ENCODE measurements at regions not wholly inside any gene's neighbourhood (a gene's known extent, or its start where the extent isn't known, plus 50 kb on each side); places are given as distances from the start of the nearest gene placed in this dataset.

DNA sequence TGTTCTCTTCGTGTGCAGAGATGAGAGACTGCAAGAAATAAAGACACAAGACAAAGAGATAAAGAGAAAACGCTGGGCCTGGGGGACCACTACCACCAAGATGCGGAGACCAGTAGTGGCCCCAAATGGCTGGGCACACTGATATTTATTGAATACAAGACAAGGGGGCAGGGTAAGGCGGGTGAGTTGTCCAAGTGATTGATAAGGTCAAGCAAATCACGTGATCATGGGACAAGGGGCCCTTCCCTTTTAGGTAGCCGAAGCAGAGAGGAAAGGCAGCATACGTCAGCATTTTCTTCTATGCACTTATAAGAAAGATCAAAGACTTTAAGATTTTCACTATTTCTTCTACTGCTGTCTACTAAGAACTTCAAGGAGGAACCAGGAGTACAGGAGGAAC is 762.1 kb downstream of the TNS3 start:
- Histone ChIP-seq H3K27ac (ENCODE audit: low read depth, low read length, poor library complexity, severe bottlenecking) (no peak overlapping the region), H3K4me2 (ENCODE audit: low read length) (no peak overlapping the region), H3K4me1 (ENCODE audit: insufficient read depth, low read length, poor library complexity, severe bottlenecking) (no peaks in the 10 kb centered on the region), H2AFZ (ENCODE audit: low read length) (no peak overlapping the region), H3K36me3 (ENCODE audit: insufficient read depth, low read length) (no peaks in the 10 kb centered on the region), H3K9me2 (ENCODE audit: insufficient read depth, low read length) (no peaks in the 10 kb centered on the region), H3K79me2 (ENCODE audit: insufficient read depth, low read depth, low read length) (no peaks in the 10 kb centered on the region), H4K20me1 (ENCODE audit: insufficient read depth, low read length) (no peaks in the 10 kb centered on the region), H3K9me3 (ENCODE audit: low read length) (no peaks in the 10 kb centered on the region), H3K4me3 (ENCODE audit: low read depth, low read length, poor library complexity, severe bottlenecking) (no peak overlapping the region)
- DNase-seq (ENCODE audit: low spot score) = no peak
- ChIA-PET CTCF (ENCODE audit: unreplicated experiment) (no interaction called here), POLR2A (no interaction called here)
- intact Hi-C loops (cut with micrococcal nuclease; ENCODE audit: unreplicated experiment) = no loop called here
- TF ChIP-seq EZH2phosphoT487 (IDR thresholded peaks at IDR 0.05; ENCODE audit: borderline replicate concordance, low read depth, low read length) = no peak
- TF ChIP-seq, protein P1, sequence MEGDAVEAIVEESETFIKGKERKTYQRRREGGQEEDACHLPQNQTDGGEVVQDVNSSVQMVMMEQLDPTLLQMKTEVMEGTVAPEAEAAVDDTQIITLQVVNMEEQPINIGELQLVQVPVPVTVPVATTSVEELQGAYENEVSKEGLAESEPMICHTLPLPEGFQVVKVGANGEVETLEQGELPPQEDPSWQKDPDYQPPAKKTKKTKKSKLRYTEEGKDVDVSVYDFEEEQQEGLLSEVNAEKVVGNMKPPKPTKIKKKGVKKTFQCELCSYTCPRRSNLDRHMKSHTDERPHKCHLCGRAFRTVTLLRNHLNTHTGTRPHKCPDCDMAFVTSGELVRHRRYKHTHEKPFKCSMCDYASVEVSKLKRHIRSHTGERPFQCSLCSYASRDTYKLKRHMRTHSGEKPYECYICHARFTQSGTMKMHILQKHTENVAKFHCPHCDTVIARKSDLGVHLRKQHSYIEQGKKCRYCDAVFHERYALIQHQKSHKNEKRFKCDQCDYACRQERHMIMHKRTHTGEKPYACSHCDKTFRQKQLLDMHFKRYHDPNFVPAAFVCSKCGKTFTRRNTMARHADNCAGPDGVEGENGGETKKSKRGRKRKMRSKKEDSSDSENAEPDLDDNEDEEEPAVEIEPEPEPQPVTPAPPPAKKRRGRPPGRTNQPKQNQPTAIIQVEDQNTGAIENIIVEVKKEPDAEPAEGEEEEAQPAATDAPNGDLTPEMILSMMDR (conservative IDR thresholded peaks at IDR 0.05; ENCODE audit: low read length) = no peak
- no TSS peak for BruUV-seq (replicated peaks)

GRCh38 chr7:46814516-46815250 is 767.2 kb downstream of the TNS3 start:
- DNase-seq (ENCODE audit: low spot score) = no peak
- POLR2A ChIA-PET = interaction anchor here (0.5 to 0.9 kb wide), 3 partner anchors 9 to 1025 kb away, joined by 3 to 5 read pairs (median 4); no protein-coding TSS in a partner anchor

More at GRCh38 chr7:46814516-46815250, 767.2 kb downstream of the TNS3 start:
- Histone ChIP-seq H3K9me2 (ENCODE audit: insufficient read depth, low read length) (no peaks in the 10 kb centered on the region), H3K4me1 (ENCODE audit: insufficient read depth, low read length, poor library complexity, severe bottlenecking) (no peaks in the 10 kb centered on the region), H3K27ac (ENCODE audit: low read depth, low read length, poor library complexity, severe bottlenecking) (no peak overlapping the region), H3K4me2 (ENCODE audit: low read length) (no peak overlapping the region), H4K20me1 (ENCODE audit: insufficient read depth, low read length) (no peaks in the 10 kb centered on the region), H3K36me3 (ENCODE audit: insufficient read depth, low read length) (no peaks in the 10 kb centered on the region), H3K9me3 (ENCODE audit: low read length) (no peaks in the 10 kb centered on the region), H3K4me3 (ENCODE audit: low read depth, low read length, poor library complexity, severe bottlenecking) (no peak overlapping the region), H2AFZ (ENCODE audit: low read length) (no peak overlapping the region), H3K79me2 (ENCODE audit: insufficient read depth, low read depth, low read length) (no peaks in the 10 kb centered on the region)
- CTCF ChIA-PET (ENCODE audit: unreplicated experiment) = no interaction called here
- intact Hi-C loops (cut with micrococcal nuclease; ENCODE audit: unreplicated experiment) = no loop called here
- TF ChIP-seq EZH2phosphoT487 (IDR thresholded peaks at IDR 0.05; ENCODE audit: borderline replicate concordance, low read depth, low read length) = no peak
- TF ChIP-seq, protein P1 (conservative IDR thresholded peaks at IDR 0.05; ENCODE audit: low read length) = no peak
- no TSS peak for BruUV-seq (replicated peaks)
